ENCODE measurements at regions not wholly inside any gene's neighbourhood (a gene's known extent, or its start where the extent isn't known, plus 50 kb on each side); places are given as distances from the start of the nearest gene placed in this dataset.

DNA sequence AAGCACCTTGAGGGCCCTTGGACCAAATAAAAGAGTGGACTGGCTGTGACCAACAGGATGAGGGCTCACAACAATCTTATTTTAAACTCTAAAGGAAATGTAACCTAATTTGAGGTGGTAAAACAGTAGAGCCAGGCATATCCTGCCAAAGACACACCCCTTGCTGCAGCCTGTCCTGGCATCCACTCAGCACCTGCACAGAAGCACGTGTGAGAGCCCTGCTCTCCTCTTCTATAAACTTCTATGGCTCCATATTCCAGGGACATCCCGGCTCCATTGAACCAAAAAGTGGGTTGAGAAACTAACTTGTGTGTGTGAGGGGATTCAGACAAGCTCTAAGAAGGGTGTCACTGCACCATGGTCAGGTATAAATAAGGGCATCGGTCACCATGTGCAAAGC is 190.9 kb upstream of the CHRNA7 start:
- DNase-seq (ENCODE audit: low read depth), result no peak
- H3K4me3 ChIP-seq (ENCODE audit: low read depth, low read length), result no peak overlapping the region
- TF ChIP-seq, protein P1, sequence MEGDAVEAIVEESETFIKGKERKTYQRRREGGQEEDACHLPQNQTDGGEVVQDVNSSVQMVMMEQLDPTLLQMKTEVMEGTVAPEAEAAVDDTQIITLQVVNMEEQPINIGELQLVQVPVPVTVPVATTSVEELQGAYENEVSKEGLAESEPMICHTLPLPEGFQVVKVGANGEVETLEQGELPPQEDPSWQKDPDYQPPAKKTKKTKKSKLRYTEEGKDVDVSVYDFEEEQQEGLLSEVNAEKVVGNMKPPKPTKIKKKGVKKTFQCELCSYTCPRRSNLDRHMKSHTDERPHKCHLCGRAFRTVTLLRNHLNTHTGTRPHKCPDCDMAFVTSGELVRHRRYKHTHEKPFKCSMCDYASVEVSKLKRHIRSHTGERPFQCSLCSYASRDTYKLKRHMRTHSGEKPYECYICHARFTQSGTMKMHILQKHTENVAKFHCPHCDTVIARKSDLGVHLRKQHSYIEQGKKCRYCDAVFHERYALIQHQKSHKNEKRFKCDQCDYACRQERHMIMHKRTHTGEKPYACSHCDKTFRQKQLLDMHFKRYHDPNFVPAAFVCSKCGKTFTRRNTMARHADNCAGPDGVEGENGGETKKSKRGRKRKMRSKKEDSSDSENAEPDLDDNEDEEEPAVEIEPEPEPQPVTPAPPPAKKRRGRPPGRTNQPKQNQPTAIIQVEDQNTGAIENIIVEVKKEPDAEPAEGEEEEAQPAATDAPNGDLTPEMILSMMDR (conservative IDR thresholded peaks at IDR 0.05; ENCODE audit: low read depth, low read length), result no peak

DNA sequence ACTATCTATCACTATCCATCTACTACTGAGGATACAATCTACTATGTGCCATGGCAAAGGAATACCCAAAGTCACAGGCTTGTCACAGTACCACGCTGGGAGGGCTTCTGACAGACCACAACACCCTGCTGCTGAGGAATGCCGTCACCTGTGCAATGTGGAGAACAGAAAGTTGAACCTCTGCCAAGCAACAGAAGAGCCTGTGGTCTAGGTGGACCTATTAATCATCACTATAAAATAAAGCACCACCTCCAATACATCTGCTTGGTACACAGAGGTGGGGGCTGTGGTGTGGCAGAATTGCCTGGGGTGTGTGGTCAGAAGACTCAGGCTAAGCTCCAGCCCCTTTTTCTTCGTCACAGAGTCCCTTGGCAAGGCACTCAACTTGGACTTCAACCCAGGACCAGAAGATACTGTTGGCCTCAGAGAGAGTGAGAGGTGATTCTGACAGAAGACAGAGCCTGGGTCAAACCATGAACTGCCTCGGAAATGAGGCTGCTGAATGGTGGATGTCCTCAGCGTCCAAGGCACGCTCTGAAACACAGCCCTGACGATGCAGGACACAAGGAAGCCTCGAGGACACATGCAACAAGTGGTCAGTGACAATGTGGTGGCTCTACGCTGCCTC is 189.4 kb upstream of the CHRNA7 start:
- DNase-seq (ENCODE audit: low read depth), result no peak
- no peak overlapping the region for H3K4me3 ChIP-seq (ENCODE audit: low read depth, low read length)
- TF ChIP-seq, protein P1 (conservative IDR thresholded peaks at IDR 0.05; ENCODE audit: low read depth, low read length), result no peak

DNA sequence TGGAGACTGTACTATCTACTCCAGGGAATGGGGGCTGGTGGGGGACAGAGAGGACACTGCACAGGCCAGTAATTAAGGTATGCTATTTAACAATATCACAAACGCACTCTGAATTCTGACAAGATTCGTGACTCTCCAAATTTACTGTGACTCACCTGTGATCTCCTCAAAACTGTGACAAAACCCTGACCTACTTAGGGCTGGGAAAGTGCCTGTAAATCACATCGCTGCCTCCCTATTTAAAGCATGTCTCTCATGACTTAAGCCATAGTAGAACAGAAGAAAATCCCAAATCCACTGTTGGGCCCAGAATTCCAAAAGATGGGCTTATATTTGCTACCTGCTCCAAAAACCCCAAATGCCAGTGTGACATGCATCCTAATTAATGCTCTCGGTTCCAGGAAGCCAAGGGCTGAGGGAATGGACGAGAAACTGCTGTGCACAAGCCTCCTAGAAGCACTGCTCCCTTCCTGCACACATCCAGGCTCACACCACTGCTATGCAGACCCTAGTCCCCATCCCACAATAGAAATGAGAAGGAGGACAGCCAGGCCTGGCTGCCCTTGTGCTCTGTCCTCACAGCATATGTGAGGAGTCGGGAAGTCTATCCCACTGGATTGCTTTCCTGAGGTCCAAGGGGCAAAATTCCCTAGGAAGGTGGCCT is 187.7 kb upstream of the CHRNA7 start:
- DNase-seq (ENCODE audit: low read depth), result no peak
- H3K4me3 ChIP-seq (ENCODE audit: low read depth, low read length), result no peak overlapping the region
- TF ChIP-seq, protein P1 (conservative IDR thresholded peaks at IDR 0.05; ENCODE audit: low read depth, low read length), result no peak

DNA sequence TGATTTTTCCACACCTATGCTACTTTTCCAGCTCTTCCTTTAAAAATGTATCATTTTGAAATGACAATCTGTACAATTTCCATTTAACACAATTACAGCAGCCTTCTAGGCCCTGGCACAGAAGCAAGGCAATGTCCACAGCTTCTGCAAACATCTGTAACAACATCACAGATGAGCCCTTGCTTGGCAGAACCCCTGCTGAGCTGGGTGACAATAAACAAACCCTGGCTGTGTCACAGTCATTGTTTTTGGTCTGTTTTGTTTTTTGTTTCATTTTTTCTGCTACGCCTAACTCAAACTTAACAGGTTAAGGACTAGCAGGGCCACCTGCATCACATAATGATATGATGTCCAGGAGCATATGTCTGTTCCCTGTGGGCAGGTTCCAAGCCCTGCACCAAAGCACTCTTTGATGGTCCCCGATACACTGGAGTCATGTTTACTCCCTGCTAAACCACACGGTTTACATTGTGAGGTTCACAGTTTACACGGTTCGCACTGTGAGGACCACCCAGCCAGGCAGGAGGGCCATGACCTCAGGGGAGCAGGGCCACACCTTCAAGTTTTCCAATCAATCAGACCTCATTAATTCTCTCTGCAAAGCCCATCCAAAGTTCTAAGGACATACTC is 186.8 kb upstream of the CHRNA7 start:
- TF ChIP-seq, protein P1 (conservative IDR thresholded peaks at IDR 0.05; ENCODE audit: low read depth, low read length), result no peak
- DNase-seq (ENCODE audit: low read depth), result no peak
- no peak overlapping the region for H3K4me3 ChIP-seq (ENCODE audit: low read depth, low read length)

DNA sequence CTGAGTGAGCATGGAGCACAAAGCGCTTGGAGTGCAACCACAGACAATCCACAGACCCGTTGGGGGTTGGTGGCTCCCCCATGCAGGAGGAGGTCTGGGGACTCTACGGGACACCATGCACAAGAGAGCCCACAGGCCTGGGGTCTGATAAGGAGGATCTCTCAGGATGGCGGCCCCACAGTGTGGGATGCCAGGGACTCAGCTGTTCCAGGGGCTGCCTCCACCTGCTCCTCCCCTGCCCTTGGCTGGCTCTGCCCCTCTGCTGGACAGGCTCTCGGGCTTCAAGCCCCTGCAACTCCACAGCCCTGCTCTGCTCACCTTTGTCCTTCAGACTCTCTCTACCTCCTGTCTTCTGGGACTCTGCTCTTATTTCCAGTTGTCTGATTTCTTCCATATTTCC is 184.5 kb upstream of the CHRNA7 start:
- no peak overlapping the region for H3K4me3 ChIP-seq (ENCODE audit: low read depth, low read length)
- TF ChIP-seq, protein P1 (conservative IDR thresholded peaks at IDR 0.05; ENCODE audit: low read depth, low read length), result no peak
- DNase-seq (ENCODE audit: low read depth), result no peak

DNA sequence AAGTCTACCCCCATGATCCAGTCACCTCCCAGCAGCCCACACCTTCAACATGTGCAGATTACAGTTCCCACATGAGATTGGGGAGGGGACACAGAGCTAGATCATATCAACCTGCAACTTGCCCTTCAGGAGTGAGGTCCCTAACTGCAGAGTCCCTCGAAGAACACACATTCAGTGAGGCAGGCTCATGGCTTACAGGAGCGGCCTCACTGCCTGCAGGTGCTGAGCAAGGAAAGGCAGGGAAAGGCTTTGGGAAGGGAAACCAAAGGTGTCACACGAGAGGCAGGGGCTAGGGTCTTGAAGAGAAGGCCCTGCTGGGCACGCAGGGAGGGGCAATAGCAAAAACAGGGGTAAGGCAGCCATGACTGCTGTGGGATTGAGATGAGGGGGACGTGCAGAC is 182.4 kb upstream of the CHRNA7 start:
- no peak overlapping the region for H3K4me3 ChIP-seq (ENCODE audit: low read depth, low read length)
- TF ChIP-seq, protein P1 (conservative IDR thresholded peaks at IDR 0.05; ENCODE audit: low read depth, low read length), result no peak
- DNase-seq (ENCODE audit: low read depth), result no peak
